ENCODE measurements at regions not wholly inside any gene's neighbourhood (a gene's known extent, or its start where the extent isn't known, plus 50 kb on each side); places are given as distances from the start of the nearest gene placed in this dataset.

- DNase-seq (ENCODE audit: extremely low spot score): no peak
- TF ChIP-seq CTCF (IDR thresholded peaks at IDR 0.05; ENCODE audit: control extremely low read depth, extremely low read depth, low read depth, missing control alignments): no peak
- POLR2A ChIA-PET: no interaction called here
- CTCF ChIA-PET: no interaction called here
These were observed 50.4 kb upstream of the PAGE5 start for GRCh38 chrX:55169782-55170181.

Data from GM10248 (cell line).